HFFc6 (cell line): ENCODE measurements at regions not wholly inside any gene's neighbourhood (a gene's known extent, or its start where the extent isn't known, plus 50 kb on each side); places are given as distances from the start of the nearest gene placed in this dataset.

ENCODE experiments used
- DNase-seq: peaks from one replicate; pipeline ENCODE4 v3.0.0-alpha.2; 2018
- H3K27ac Mint-ChIP-seq: 2 replicates; pipeline ENCODE4 v1.8.0; 2020; ENCODE audit warnings: mild to moderate bottlenecking, mixed read lengths
- H3K27me3 Mint-ChIP-seq: 2 replicates; pipeline ENCODE4 v1.8.0; 2021; ENCODE audit warnings: mild to moderate bottlenecking, moderate library complexity, mixed read lengths; ENCODE audit not compliant: insufficient read depth
- H3K36me3 Mint-ChIP-seq: 2 replicates; pipeline ENCODE4 v1.8.0; 2021; ENCODE audit warnings: low read depth, mixed read lengths
- H3K4me1 Mint-ChIP-seq: 2 replicates; pipeline ENCODE4 v1.8.0; 2020; ENCODE audit warnings: low read depth, mixed read lengths
- H3K4me3 Mint-ChIP-seq: 2 replicates; pipeline ENCODE4 v1.8.0; 2020; ENCODE audit warnings: mild to moderate bottlenecking, moderate library complexity, mixed read lengths
- H3K9me3 Mint-ChIP-seq: 2 replicates; pipeline ENCODE4 v1.8.0; 2020; ENCODE audit warnings: mild to moderate bottlenecking, mixed read lengths
- CTCF ChIP-seq: fragments of 200-600 bp; sonication (generic); IDR thresholded peaks from 2 replicates; pipeline ENCODE4 v1.5.0; 2021; ENCODE audit warnings: antibody characterized with exemption, mild to moderate bottlenecking

- H3K27ac Mint-ChIP-seq = no peak overlapping the region
- no peaks in the 10 kb centered on the region; the same call in 1 of the 2 replicates for H3K27me3 Mint-ChIP-seq
- no peaks in the 10 kb centered on the region for H3K36me3 Mint-ChIP-seq
- no peak for DNase-seq
- H3K4me1 Mint-ChIP-seq = no peaks in the 10 kb centered on the region
- no peak overlapping the region for H3K4me3 Mint-ChIP-seq
- H3K9me3 Mint-ChIP-seq = peaks cover 55% of the 10 kb centered on the region
- TF ChIP-seq CTCF = no peak
Measured at GRCh38 chr9:28378231-28378630, 805.0 kb upstream of the C9orf72 start.

GRCh38 chr9:28379082-28379481, 805.8 kb upstream of the C9orf72 start:
- H3K27me3 Mint-ChIP-seq = no peaks in the 10 kb centered on the region
- no peaks in the 10 kb centered on the region for H3K36me3 Mint-ChIP-seq
- DNase-seq = no peak
- peaks cover 52% of the 10 kb centered on the region for H3K9me3 Mint-ChIP-seq
- H3K4me3 Mint-ChIP-seq = no peak overlapping the region
- TF ChIP-seq CTCF = no peak
- H3K27ac Mint-ChIP-seq = no peak overlapping the region
- H3K4me1 Mint-ChIP-seq = no peaks in the 10 kb centered on the region

GRCh38 chr9:28389411-28389810, 816.1 kb upstream of the C9orf72 start:
- Mint-ChIP-seq H3K4me1 (no peaks in the 10 kb centered on the region), H3K27ac (no peak overlapping the region), H3K4me3 (no peak overlapping the region), H3K9me3 (peaks cover 29% of the 10 kb centered on the region), H3K27me3 (no peaks in the 10 kb centered on the region), H3K36me3 (peaks cover 7% of the 10 kb centered on the region; the same call in 1 of the 2 replicates)
- no peak for DNase-seq
- no peak for TF ChIP-seq CTCF

GRCh38 chr9:28394774-28395173, 821.5 kb upstream of the C9orf72 start:
- TF ChIP-seq CTCF = no peak

GRCh38 chr9:28396058-28396457, 822.8 kb upstream of the C9orf72 start:
- no peak for TF ChIP-seq CTCF
- no peak overlapping the region for H3K27ac Mint-ChIP-seq
- peaks cover 11% of the 10 kb centered on the region; the same call in 1 of the 2 replicates for H3K9me3 Mint-ChIP-seq

More at GRCh38 chr9:28394774-28395173, 821.5 kb upstream of the C9orf72 start:
- Mint-ChIP-seq H3K9me3 (peaks cover 15% of the 10 kb centered on the region; the same call in 1 of the 2 replicates), H3K4me3 (no peak overlapping the region), H3K4me1 (no peaks in the 10 kb centered on the region), H3K36me3 (no peaks in the 10 kb centered on the region), H3K27me3 (no peaks in the 10 kb centered on the region), H3K27ac (no peak overlapping the region)
- no peak for DNase-seq

GRCh38 chr9:28407351-28407750, 834.1 kb upstream of the C9orf72 start:
- no peaks in the 10 kb centered on the region for H3K36me3 Mint-ChIP-seq
- H3K4me1 Mint-ChIP-seq = no peaks in the 10 kb centered on the region
- H3K9me3 Mint-ChIP-seq = peaks cover 14% of the 10 kb centered on the region
- TF ChIP-seq CTCF = no peak
- H3K4me3 Mint-ChIP-seq = no peak overlapping the region
- H3K27me3 Mint-ChIP-seq = no peaks in the 10 kb centered on the region
- H3K27ac Mint-ChIP-seq = no peak overlapping the region
- no peak for DNase-seq

More at GRCh38 chr9:28396058-28396457, 822.8 kb upstream of the C9orf72 start:
- no peaks in the 10 kb centered on the region for H3K36me3 Mint-ChIP-seq
- DNase-seq = no peak
- H3K4me1 Mint-ChIP-seq = no peaks in the 10 kb centered on the region
- no peak overlapping the region for H3K4me3 Mint-ChIP-seq
- no peaks in the 10 kb centered on the region for H3K27me3 Mint-ChIP-seq
